ENCODE measurements at regions not wholly inside any gene's neighbourhood (a gene's known extent, or its start where the extent isn't known, plus 50 kb on each side); places are given as distances from the start of the nearest gene placed in this dataset.

GRCh38 chr3:111286746-111287145 lies 215.1 kb downstream of the NECTIN3 start:
- H3K4me1 Mint-ChIP-seq (ENCODE audit: low read depth), result no peaks in the 10 kb centered on the region
- H3K4me3 Mint-ChIP-seq (ENCODE audit: low read depth), result no peak overlapping the region
- no peak for TF ChIP-seq CTCF (IDR thresholded peaks at IDR 0.05; ENCODE audit: unreplicated experiment)
- no peaks in the 10 kb centered on the region for H3K27me3 Mint-ChIP-seq
- no peak overlapping the region for H3K27ac Mint-ChIP-seq
- H3K36me3 Mint-ChIP-seq (ENCODE audit: insufficient read depth), result no peaks in the 10 kb centered on the region
- peaks cover 7% of the 10 kb centered on the region for H3K9me3 Mint-ChIP-seq (ENCODE audit: low read depth)
- no peak for DNase-seq (ENCODE audit: low spot score, unreplicated experiment)

- no peak overlapping the region for H3K4me3 Mint-ChIP-seq (ENCODE audit: low read depth)
These were observed 220.5 kb downstream of the NECTIN3 start for GRCh38 chr3:111292117-111292516.

GRCh38 chr3:111299192-111299615 lies 227.6 kb downstream of the NECTIN3 start:
- DNase-seq (ENCODE audit: low spot score, unreplicated experiment), result no peak
- H3K27me3 Mint-ChIP-seq, result no peaks in the 10 kb centered on the region
- no peak overlapping the region for H3K4me3 Mint-ChIP-seq (ENCODE audit: low read depth)
- H3K27ac Mint-ChIP-seq, result no peak overlapping the region
- H3K4me1 Mint-ChIP-seq (ENCODE audit: low read depth), result no peaks in the 10 kb centered on the region
- TF ChIP-seq CTCF (IDR thresholded peaks at IDR 0.05; ENCODE audit: unreplicated experiment), result no peak
- no peaks in the 10 kb centered on the region for H3K36me3 Mint-ChIP-seq (ENCODE audit: insufficient read depth)
- no peaks in the 10 kb centered on the region for H3K9me3 Mint-ChIP-seq (ENCODE audit: low read depth)

More at GRCh38 chr3:111292117-111292516, 220.5 kb downstream of the NECTIN3 start:
- Mint-ChIP-seq H3K9me3 (ENCODE audit: low read depth) (peaks cover 7% of the 10 kb centered on the region), H3K27me3 (no peaks in the 10 kb centered on the region), H3K36me3 (ENCODE audit: insufficient read depth) (no peaks in the 10 kb centered on the region), H3K4me1 (ENCODE audit: low read depth) (no peaks in the 10 kb centered on the region), H3K27ac (no peak overlapping the region)
- DNase-seq (ENCODE audit: low spot score, unreplicated experiment), result no peak
- no peak for TF ChIP-seq CTCF (IDR thresholded peaks at IDR 0.05; ENCODE audit: unreplicated experiment)

GRCh38 chr3:111301238-111301798 lies 229.7 kb downstream of the NECTIN3 start:
- no peaks in the 10 kb centered on the region for H3K4me1 Mint-ChIP-seq (ENCODE audit: low read depth)
- no peaks in the 10 kb centered on the region for H3K27me3 Mint-ChIP-seq

GRCh38 chr3:111302063-111302462 lies 230.4 kb downstream of the NECTIN3 start:
- no peak for DNase-seq (ENCODE audit: low spot score, unreplicated experiment)
- no peak for TF ChIP-seq CTCF (IDR thresholded peaks at IDR 0.05; ENCODE audit: unreplicated experiment)
- H3K9me3 Mint-ChIP-seq (ENCODE audit: low read depth), result no peaks in the 10 kb centered on the region
- H3K27me3 Mint-ChIP-seq, result no peaks in the 10 kb centered on the region
- H3K36me3 Mint-ChIP-seq (ENCODE audit: insufficient read depth), result no peaks in the 10 kb centered on the region
- H3K4me3 Mint-ChIP-seq (ENCODE audit: low read depth), result no peak overlapping the region
- H3K4me1 Mint-ChIP-seq (ENCODE audit: low read depth), result no peaks in the 10 kb centered on the region
- H3K27ac Mint-ChIP-seq, result no peak overlapping the region

More at GRCh38 chr3:111301238-111301798, 229.7 kb downstream of the NECTIN3 start:
- Mint-ChIP-seq H3K27ac (no peak overlapping the region), H3K4me3 (ENCODE audit: low read depth) (no peak overlapping the region), H3K9me3 (ENCODE audit: low read depth) (no peaks in the 10 kb centered on the region), H3K36me3 (ENCODE audit: insufficient read depth) (no peaks in the 10 kb centered on the region)
- TF ChIP-seq CTCF (IDR thresholded peaks at IDR 0.05; ENCODE audit: unreplicated experiment), result no peak
- DNase-seq (ENCODE audit: low spot score, unreplicated experiment), result no peak
